ENCODE measurements at regions not wholly inside any gene's neighbourhood (a gene's known extent, or its start where the extent isn't known, plus 50 kb on each side); places are given as distances from the start of the nearest gene placed in this dataset.
"Not testable (repeated sequence)": the region's sequence is repeated elsewhere in the genome, so short reads cannot be mapped to it uniquely, and the experiment has no call there.

- no peak for DNase-seq (ENCODE audit: low read depth)
Observed at GRCh38 chr11:45409587-45409986, 123.4 kb upstream of the SYT13 start.

GRCh38 chr11:45407226-45407625 is 121.1 kb upstream of the SYT13 start:
- no peak for DNase-seq (ENCODE audit: low read depth)

GRCh38 chr11:45405916-45406670 is 120.0 kb upstream of the SYT13 start:
- no peak for DNase-seq (ENCODE audit: low read depth)

GRCh38 chr11:45403521-45403920 is 117.4 kb upstream of the SYT13 start:
- DNase-seq (ENCODE audit: low read depth) = not testable (repeated sequence)

GRCh38 chr11:45402049-45402630 is 116.0 kb upstream of the SYT13 start:
- no peak for DNase-seq (ENCODE audit: low read depth)

GRCh38 chr11:45400591-45400990 is 114.5 kb upstream of the SYT13 start:
- no peak for DNase-seq (ENCODE audit: low read depth)

GRCh38 chr11:45399166-45399565 is 113.0 kb upstream of the SYT13 start:
- no peak for DNase-seq (ENCODE audit: low read depth)

- no peak for DNase-seq (ENCODE audit: low read depth)
Observed at GRCh38 chr11:45398325-45398724, 112.2 kb upstream of the SYT13 start.

GRCh38 chr11:45396394-45396793 is 110.3 kb upstream of the SYT13 start:
- no peak for DNase-seq (ENCODE audit: low read depth)

GRCh38 chr11:45395947-45396346 is 109.8 kb upstream of the SYT13 start:
- no peak for DNase-seq (ENCODE audit: low read depth)

GRCh38 chr11:45395421-45395820 is 109.3 kb upstream of the SYT13 start:
- DNase-seq (ENCODE audit: low read depth) = no peak

- DNase-seq (ENCODE audit: low read depth) = no peak
Observed at GRCh38 chr11:45394294-45395085, 108.3 kb upstream of the SYT13 start.

GRCh38 chr11:45393826-45394225 is 107.7 kb upstream of the SYT13 start:
- DNase-seq (ENCODE audit: low read depth) = no peak

GRCh38 chr11:45393334-45393733 is 107.2 kb upstream of the SYT13 start:
- DNase-seq (ENCODE audit: low read depth) = no peak

- DNase-seq (ENCODE audit: low read depth) = no peak
Observed at GRCh38 chr11:45392591-45393091, 106.5 kb upstream of the SYT13 start.

- no peak for DNase-seq (ENCODE audit: low read depth)
Observed at GRCh38 chr11:45392154-45392553, 106.0 kb upstream of the SYT13 start.

GRCh38 chr11:45391168-45391850 is 105.2 kb upstream of the SYT13 start:
- no peak for DNase-seq (ENCODE audit: low read depth)

GRCh38 chr11:45390407-45390806 is 104.3 kb upstream of the SYT13 start:
- DNase-seq (ENCODE audit: low read depth) = no peak

GRCh38 chr11:45388472-45388871 is 102.3 kb upstream of the SYT13 start:
- DNase-seq (ENCODE audit: low read depth) = no peak

GRCh38 chr11:45387885-45388284 is 101.7 kb upstream of the SYT13 start:
- not testable (repeated sequence) for DNase-seq (ENCODE audit: low read depth)

GRCh38 chr11:45386972-45387371 is 100.8 kb upstream of the SYT13 start:
- no peak for DNase-seq (ENCODE audit: low read depth)

GRCh38 chr11:45385844-45386243 is 99.7 kb upstream of the SYT13 start:
- no peak for DNase-seq (ENCODE audit: low read depth)
